ENCODE measurements at regions not wholly inside any gene's neighbourhood (a gene's known extent, or its start where the extent isn't known, plus 50 kb on each side); places are given as distances from the start of the nearest gene placed in this dataset.
A peak's percentile ranks its signal among the peaks of the same experiment; 100 is the strongest.

- Histone ChIP-seq H4K5ac (ENCODE audit: insufficient read length, low read depth, low read length) (no peak overlapping the region), H3K27me3 (ENCODE audit: insufficient read depth, low read length) (no peaks in the 10 kb centered on the region), H3K56ac (ENCODE audit: insufficient read length, low read depth, low read length) (no peak overlapping the region), H3K9ac (ENCODE audit: extremely low read depth, insufficient read length, low read length) (no peak overlapping the region), H3T11ph (ENCODE audit: low read length) (no peak overlapping the region), H3K27ac (ENCODE audit: insufficient read length, low read depth, low read length) (no peak overlapping the region), H2AK5ac (ENCODE audit: insufficient read length, low read length) (no peak overlapping the region), H3K14ac (ENCODE audit: insufficient read depth, low read length) (no peak overlapping the region), H2BK5ac (ENCODE audit: insufficient read length, low read length) (no peak overlapping the region), H3K79me2 (ENCODE audit: insufficient read depth, low read length) (no peaks in the 10 kb centered on the region), H3K23me2 (ENCODE audit: insufficient read length, low read depth, low read length, poor library complexity, severe bottlenecking) (no peaks in the 10 kb centered on the region), H3K4me2 (ENCODE audit: insufficient read depth, insufficient read length, low read length) (no peak overlapping the region), H2AFZ (ENCODE audit: low read length) (no peak overlapping the region), H4K8ac (replicated peaks; ENCODE audit: insufficient read length, low read depth, low read length) (no peak overlapping the region), H3K9me3 (ENCODE audit: control insufficient read depth, low read depth, low read length) (no peaks in the 10 kb centered on the region), H2BK120ac (ENCODE audit: low read depth, low read length, poor library complexity, severe bottlenecking) (no peak overlapping the region), H2BK12ac (ENCODE audit: insufficient read length, low read depth, low read length) (no peak overlapping the region), H3K18ac (ENCODE audit: insufficient read length, low read depth, low read length) (no peak overlapping the region), H3K23ac (ENCODE audit: insufficient read length, low read depth, low read length) (no peak overlapping the region), H2BK20ac (ENCODE audit: low read depth, low read length, poor library complexity, severe bottlenecking) (no peak overlapping the region), H2BK15ac (ENCODE audit: low read depth, low read length) (no peak overlapping the region), H3K4me1 (ENCODE audit: insufficient read depth, low read length) (no peaks in the 10 kb centered on the region; the same call in 1 of the 2 replicates), H4K91ac (ENCODE audit: insufficient read length, low read depth, low read length) (no peak overlapping the region), H3K79me1 (ENCODE audit: insufficient read depth, low read depth, low read length, poor library complexity, severe bottlenecking) (no peaks in the 10 kb centered on the region), H3K4ac (ENCODE audit: low read depth, low read length) (no peak overlapping the region), H4K20me1 (ENCODE audit: control insufficient read depth, insufficient read depth, insufficient read length) (no peaks in the 10 kb centered on the region)
- Mint-ChIP-seq H3K4me1 (peaks cover 14 to 21% of the 10 kb centered on the region in 2 experiments), H3K4me3 (no peak overlapping the region), H3K27me3 (ENCODE audit: low read depth) (no peaks in the 10 kb centered on the region; the same call in 1 of the 2 replicates), H3K36me3 (ENCODE audit: insufficient read depth in 1 of 3, low read depth in 3 of 3) (no peaks in the 10 kb centered on the region), H3K9me3 (no peaks in the 10 kb centered on the region), H3K27ac (peak overlapping the region in 1 of 3 experiments; percentile 34; a peak in 1 of 7 replicates)
- DNase-seq = no peak
- WGBS (ENCODE audit: extremely low coverage, insufficient read length, low lambda C conversion rate) = no CpG with 5 or more reads among the region's 5 CpGs
- no peak for TF ChIP-seq CTCF (conservative IDR thresholded peaks at IDR 0.05)
Observed at GRCh38 chr1:34474566-34474965, 280.3 kb upstream of the GJB5 start.

Data from H9 (cell line).